ENCODE measurements at regions not wholly inside any gene's neighbourhood (a gene's known extent, or its start where the extent isn't known, plus 50 kb on each side); places are given as distances from the start of the nearest gene placed in this dataset.
"Not testable (repeated sequence)": the region's sequence is repeated elsewhere in the genome, so short reads cannot be mapped to it uniquely, and the experiment has no call there.

DNA sequence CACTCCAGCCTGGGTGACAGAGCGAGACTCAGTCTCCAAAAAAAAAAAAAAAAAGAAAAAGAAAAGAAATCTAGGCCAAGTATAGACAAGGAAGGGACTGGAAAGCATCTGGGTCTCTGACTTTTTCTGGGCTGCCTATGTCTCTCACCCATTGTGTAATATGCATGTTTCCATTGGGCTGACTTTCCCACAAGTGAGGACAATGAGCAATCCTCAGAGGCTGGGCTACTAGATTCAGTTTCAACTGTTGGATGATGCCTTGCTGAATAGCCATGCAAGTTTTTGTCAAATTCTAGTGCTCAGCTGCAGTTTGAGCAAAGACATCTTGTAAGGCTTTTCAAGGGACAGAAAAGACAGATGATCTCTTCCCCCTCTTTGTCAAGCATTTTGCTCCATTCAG is 82.1 kb downstream of the PHAX start:
- no peak for DNase-seq
- ATAC-seq (ENCODE audit: insufficient read depth, low read depth), result no peak
- Histone ChIP-seq H3K4me3 (ENCODE audit: low read depth in 1 of 2, low read length in 2 of 2) (no peak overlapping the region), H3K4me2 (ENCODE audit: insufficient read depth, low read length) (no peak overlapping the region), H3K9me3 (ENCODE audit: insufficient read depth, low read length, severe bottlenecking) (no peaks in the 10 kb centered on the region), H3K36me3 (ENCODE audit: insufficient read depth, low read length) (no peaks in the 10 kb centered on the region), H3K4me1 (ENCODE audit: insufficient read depth, low read length) (peaks cover 45% of the 10 kb centered on the region), H3K27me3 (ENCODE audit: insufficient read depth, low read length, poor library complexity) (no peaks in the 10 kb centered on the region), H3K9ac (ENCODE audit: low read depth, low read length) (no peak overlapping the region), H4K20me1 (ENCODE audit: insufficient read depth, low read length) (no peaks in the 10 kb centered on the region; the same call in 1 of the 2 replicates), H2AFZ (ENCODE audit: low read depth, low read length) (no peak overlapping the region), H3K27ac (ENCODE audit: low read length) (no peak overlapping the region), H3K79me2 (ENCODE audit: insufficient read depth, low read length) (no peaks in the 10 kb centered on the region)
- no peak for TF ChIP-seq CTCF (IDR thresholded peaks at IDR 0.05; ENCODE audit: borderline replicate concordance, extremely low read depth, low read length, poor library complexity, severe bottlenecking)
- TF ChIP-seq EZH2 (IDR thresholded peaks at IDR 0.05; ENCODE audit: borderline replicate concordance, low read depth, low read length, severe bottlenecking), result no peak

DNA sequence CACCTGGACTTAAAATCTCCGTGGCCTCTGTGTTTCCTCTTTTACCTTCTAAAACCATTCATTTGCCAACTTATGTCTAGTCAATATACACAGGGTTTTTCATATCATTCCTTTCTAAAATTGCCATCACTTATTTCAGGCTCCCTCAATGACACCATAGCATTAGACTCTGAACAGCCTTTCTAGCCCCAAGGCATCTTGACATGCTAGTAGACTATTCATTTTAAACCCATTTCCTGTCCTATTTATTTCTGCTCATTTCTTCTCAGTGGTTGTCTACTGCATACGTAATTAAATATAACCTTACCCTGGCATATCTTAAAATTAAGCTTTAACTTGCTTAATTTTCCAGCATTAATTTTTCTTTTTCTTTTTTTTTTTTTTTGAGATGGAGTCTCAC is 83.2 kb downstream of the PHAX start:
- no peak for ATAC-seq (ENCODE audit: insufficient read depth, low read depth)
- Histone ChIP-seq H3K27me3 (ENCODE audit: insufficient read depth, low read length, poor library complexity) (no peaks in the 10 kb centered on the region), H3K27ac (ENCODE audit: low read length) (no peak overlapping the region), H3K4me3 (ENCODE audit: low read depth in 1 of 2, low read length in 2 of 2) (no peak overlapping the region), H3K4me2 (ENCODE audit: insufficient read depth, low read length) (no peak overlapping the region), H3K36me3 (ENCODE audit: insufficient read depth, low read length) (no peaks in the 10 kb centered on the region), H3K9ac (ENCODE audit: low read depth, low read length) (no peak overlapping the region), H3K9me3 (ENCODE audit: insufficient read depth, low read length, severe bottlenecking) (no peaks in the 10 kb centered on the region), H4K20me1 (ENCODE audit: insufficient read depth, low read length) (no peaks in the 10 kb centered on the region; the same call in 1 of the 2 replicates), H3K79me2 (ENCODE audit: insufficient read depth, low read length) (no peaks in the 10 kb centered on the region), H2AFZ (ENCODE audit: low read depth, low read length) (no peak overlapping the region), H3K4me1 (ENCODE audit: insufficient read depth, low read length) (peaks cover 41% of the 10 kb centered on the region)
- TF ChIP-seq EZH2 (IDR thresholded peaks at IDR 0.05; ENCODE audit: borderline replicate concordance, low read depth, low read length, severe bottlenecking) (no peak), CTCF (IDR thresholded peaks at IDR 0.05; ENCODE audit: borderline replicate concordance, extremely low read depth, low read length, poor library complexity, severe bottlenecking) (no peak)
- no peak for DNase-seq

DNA sequence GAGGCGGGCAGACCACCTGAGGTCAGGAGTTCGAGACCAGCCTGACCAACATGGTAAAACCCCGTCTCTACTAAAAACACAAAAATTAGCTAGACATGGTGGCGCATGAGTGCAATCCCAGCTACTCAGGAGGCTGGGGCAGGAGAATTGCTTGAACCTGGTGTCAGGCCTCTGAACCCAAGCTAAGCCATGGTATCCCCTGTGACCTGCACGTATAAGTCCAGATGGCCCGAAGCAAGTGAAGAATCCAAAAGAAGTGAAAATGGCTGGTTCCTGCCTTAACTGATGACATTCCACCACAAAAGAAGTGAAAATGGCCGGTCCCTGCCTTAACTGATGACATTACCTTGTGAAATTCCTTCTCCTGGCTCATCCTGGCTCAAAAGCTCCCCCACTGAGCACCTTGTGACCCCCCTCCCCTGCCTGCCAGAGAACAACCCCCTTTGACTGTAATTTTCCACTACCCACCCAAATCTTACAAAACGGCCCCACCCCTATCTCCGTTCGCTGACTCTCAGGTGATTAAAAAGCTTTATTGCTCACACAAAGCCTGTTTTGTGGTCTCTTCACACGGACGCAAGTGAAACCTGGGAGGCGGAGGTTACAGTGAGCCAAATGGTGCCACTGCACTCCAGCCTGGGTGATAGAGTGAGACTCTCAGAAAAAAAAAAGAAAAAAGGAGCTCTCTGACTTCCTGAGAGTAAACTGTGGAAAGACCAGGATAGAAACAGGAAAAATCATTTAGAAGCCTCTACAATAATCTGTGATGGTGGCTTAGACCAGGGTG is 84.1 kb downstream of the PHAX start:
- H2AFZ ChIP-seq (ENCODE audit: low read depth, low read length); H3K27me3 ChIP-seq (ENCODE audit: insufficient read depth, low read length, poor library complexity); H3K27ac ChIP-seq (ENCODE audit: low read length); H3K36me3 ChIP-seq (ENCODE audit: insufficient read depth, low read length); H4K20me1 ChIP-seq (ENCODE audit: insufficient read depth, low read length); H3K4me3 ChIP-seq (ENCODE audit: low read depth in 1 of 2, low read length in 2 of 2); H3K4me2 ChIP-seq (ENCODE audit: insufficient read depth, low read length); H3K79me2 ChIP-seq (ENCODE audit: insufficient read depth, low read length); H3K9ac ChIP-seq (ENCODE audit: low read depth, low read length); H3K9me3 ChIP-seq (ENCODE audit: insufficient read depth, low read length, severe bottlenecking); ATAC-seq (ENCODE audit: insufficient read depth, low read depth): not testable (repeated sequence)
- H3K4me1 ChIP-seq (ENCODE audit: insufficient read depth, low read length), result peaks cover 32% of the 10 kb centered on the region
- DNase-seq, result peak; percentile 11

DNA sequence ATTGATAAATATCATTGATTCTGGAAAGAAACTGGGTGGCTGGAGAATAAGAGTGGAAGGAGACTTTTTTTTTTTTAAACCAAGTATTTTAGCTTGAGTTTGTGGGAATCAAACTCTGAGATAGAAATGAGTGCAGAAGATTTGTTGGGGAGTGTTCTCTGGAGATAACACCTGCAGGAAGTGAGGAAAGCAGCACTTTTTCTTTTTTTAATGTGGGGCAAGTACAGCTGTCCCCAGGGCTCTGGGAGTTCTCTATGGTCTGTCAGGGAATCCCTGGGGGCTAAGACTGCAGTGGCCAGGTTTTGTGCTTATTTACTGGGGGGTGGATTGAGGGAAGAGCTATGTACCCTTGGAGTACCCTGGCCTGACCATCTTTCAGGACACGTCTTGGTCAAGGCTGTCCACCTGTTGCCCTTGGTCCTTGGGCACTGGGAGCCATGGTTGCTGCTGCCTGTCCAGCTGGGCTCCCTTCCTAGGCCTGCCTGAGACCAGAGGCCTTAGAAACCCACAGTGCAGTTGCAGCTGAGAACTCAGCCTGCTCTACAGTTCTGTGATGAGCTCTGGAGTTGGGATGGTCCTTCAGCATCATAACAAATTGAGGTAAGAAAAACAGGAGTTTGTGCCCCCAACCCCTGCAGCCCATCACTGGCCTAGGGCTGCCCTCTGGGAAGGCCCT is 85.8 kb downstream of the PHAX start:
- H3K4me3 ChIP-seq (ENCODE audit: low read depth in 1 of 2, low read length in 2 of 2), result no peak overlapping the region
- peaks cover 26% of the 10 kb centered on the region for H3K4me1 ChIP-seq (ENCODE audit: insufficient read depth, low read length)
- DNase-seq (peak; percentile 53), ATAC-seq (ENCODE audit: insufficient read depth, low read depth) (peak; percentile 94)
- H2AFZ ChIP-seq (ENCODE audit: low read depth, low read length), result no peak overlapping the region
- peak overlapping the region; percentile 62; the same call in 1 of the 2 replicates for H3K27ac ChIP-seq (ENCODE audit: low read length)
- no peaks in the 10 kb centered on the region; the same call in 1 of the 2 replicates for H4K20me1 ChIP-seq (ENCODE audit: insufficient read depth, low read length)
- no peaks in the 10 kb centered on the region for H3K9me3 ChIP-seq (ENCODE audit: insufficient read depth, low read length, severe bottlenecking)
- H3K79me2 ChIP-seq (ENCODE audit: insufficient read depth, low read length), result no peaks in the 10 kb centered on the region
- H3K9ac ChIP-seq (ENCODE audit: low read depth, low read length), result no peak overlapping the region
- TF ChIP-seq EZH2 (IDR thresholded peaks at IDR 0.05; ENCODE audit: borderline replicate concordance, low read depth, low read length, severe bottlenecking), result no peak
- no peak for TF ChIP-seq CTCF (IDR thresholded peaks at IDR 0.05; ENCODE audit: borderline replicate concordance, extremely low read depth, low read length, poor library complexity, severe bottlenecking)
- H3K27me3 ChIP-seq (ENCODE audit: insufficient read depth, low read length, poor library complexity), result no peaks in the 10 kb centered on the region
- no peaks in the 10 kb centered on the region for H3K36me3 ChIP-seq (ENCODE audit: insufficient read depth, low read length)
- H3K4me2 ChIP-seq (ENCODE audit: insufficient read depth, low read length), result no peak overlapping the region

Data from DND-41 (cell line).